ENCODE measurements at regions not wholly inside any gene's neighbourhood (a gene's known extent, or its start where the extent isn't known, plus 50 kb on each side); places are given as distances from the start of the nearest gene placed in this dataset.

DNA sequence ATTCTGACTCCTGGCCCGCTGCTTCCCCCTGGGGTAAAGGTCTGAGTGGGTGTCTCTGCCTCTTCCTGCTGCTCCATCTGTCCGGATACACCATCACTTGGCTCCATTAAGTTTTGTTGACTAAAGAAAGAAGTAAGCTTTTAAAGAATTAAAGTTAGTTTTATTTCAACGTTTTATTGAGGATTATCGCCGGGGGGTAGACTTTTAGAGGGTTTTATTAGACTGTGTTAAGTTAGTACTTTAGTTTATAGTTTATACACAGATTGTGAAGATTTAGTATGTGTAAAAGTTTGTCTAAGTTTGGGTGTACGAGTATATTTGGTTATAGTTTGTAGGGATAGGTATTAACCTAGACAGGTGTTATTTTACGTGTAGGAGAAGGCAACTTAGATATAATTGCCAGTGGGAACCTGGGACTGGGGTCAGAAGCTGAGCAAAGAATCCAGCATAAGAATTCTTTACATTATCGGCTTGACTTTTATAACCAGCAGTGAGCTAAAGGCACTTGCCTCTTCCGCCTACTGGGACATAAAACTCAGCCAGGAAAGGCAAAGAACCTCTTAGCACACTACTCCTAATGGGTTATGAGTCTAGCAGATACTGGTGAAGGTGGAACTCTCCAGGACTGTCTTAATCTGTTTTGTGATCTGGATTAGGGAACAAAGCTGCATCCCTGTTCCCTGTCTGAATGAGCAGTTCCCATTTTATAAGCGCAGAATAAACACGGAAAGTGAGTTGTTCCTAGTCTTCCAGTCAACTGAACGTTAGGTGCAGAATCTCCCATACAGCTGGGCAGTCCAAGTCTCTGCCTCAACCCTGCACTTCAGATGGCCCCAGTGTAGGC, 131.3 kb downstream of the FAM43A start:
- intact Hi-C loops (cut with DNase I): loop anchor here (10.0 kb wide), 1 partner anchor 58 kb away; no protein-coding TSS in a partner anchor
- Histone ChIP-seq H3K27ac (no peak overlapping the region), H3K27me3 (no peaks in the 10 kb centered on the region), H3K4me1 (no peaks in the 10 kb centered on the region), H3K36me3 (no peaks in the 10 kb centered on the region), H3K4me3 (replicated peaks in 1 of 3) (no peak overlapping the region), H3K9me3 (no peaks in the 10 kb centered on the region)
- 91 to 94% methylated on average over 12 of the region's 12 CpGs for WGBS, 2 donors
- TF ChIP-seq POLR2A (IDR thresholded peaks at IDR 0.05) (no peak), CTCF (IDR thresholded peaks at IDR 0.05) (no peak)
- no peak for DNase-seq

DNA sequence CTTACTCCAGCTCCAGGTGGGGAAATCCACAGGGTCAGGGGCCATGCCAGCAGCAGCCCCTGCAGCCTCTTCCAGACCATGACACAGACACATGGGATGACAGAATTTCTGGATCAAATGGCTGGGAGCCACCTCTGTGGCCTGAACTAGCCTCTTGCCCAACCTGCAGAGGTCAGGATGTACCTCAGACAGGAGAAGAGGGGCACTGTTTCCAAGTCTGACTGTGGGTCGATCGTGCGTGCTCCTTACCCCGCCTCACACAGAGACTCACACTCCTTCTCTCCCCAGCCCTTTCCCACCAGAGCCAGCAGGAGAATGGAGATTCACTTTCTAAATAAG, 131.9 kb downstream of the FAM43A start:
- intact Hi-C loops (cut with DNase I): loop anchor here (10.0 kb wide), 1 partner anchor 57 kb away; no protein-coding TSS in a partner anchor
- Histone ChIP-seq H3K36me3 (no peaks in the 10 kb centered on the region), H3K9me3 (no peaks in the 10 kb centered on the region), H3K4me1 (no peaks in the 10 kb centered on the region), H3K27ac (no peak overlapping the region), H3K4me3 (replicated peaks in 1 of 3) (no peak overlapping the region), H3K27me3 (no peaks in the 10 kb centered on the region)
- DNase-seq: no peak
- 62 to 71% methylated on average over 4 of the region's 4 CpGs for WGBS, 2 donors
- TF ChIP-seq CTCF (IDR thresholded peaks at IDR 0.05) (no peak), POLR2A (IDR thresholded peaks at IDR 0.05) (no peak)

DNA sequence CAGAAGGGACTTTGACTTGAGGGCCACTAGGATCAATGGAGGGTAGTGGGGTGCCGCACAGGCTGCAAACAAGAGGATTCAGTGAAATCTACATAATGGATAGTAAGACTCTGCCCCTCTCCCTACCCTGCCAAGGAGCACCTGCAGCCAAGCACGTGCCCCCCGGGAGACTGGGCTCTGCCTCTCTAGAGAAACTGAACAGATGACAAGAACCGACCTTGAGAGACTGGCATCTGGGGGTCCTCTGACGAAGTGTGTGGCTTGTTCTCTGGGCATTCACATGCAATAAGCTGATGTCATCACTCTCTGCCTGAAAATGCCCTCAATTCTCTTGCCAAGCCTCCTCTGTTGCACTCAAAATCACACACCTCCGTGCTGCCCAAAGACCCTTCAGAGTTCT, 132.3 kb downstream of the FAM43A start:
- 41 to 65% methylated on average over 5 to 6 of the region's 6 CpGs for WGBS, 2 donors
- DNase-seq: peak in 1 of 2 donors; percentile 10
- Histone ChIP-seq H3K36me3 (no peaks in the 10 kb centered on the region), H3K27ac (no peak overlapping the region), H3K4me1 (no peaks in the 10 kb centered on the region), H3K27me3 (no peaks in the 10 kb centered on the region), H3K9me3 (no peaks in the 10 kb centered on the region), H3K4me3 (replicated peaks in 1 of 3) (no peak overlapping the region)
- TF ChIP-seq CTCF (IDR thresholded peaks at IDR 0.05) (no peak), POLR2A (IDR thresholded peaks at IDR 0.05) (no peak)
- intact Hi-C loops (cut with DNase I): loop anchor here (10.0 kb wide), 1 partner anchor 57 kb away; no protein-coding TSS in a partner anchor

DNA sequence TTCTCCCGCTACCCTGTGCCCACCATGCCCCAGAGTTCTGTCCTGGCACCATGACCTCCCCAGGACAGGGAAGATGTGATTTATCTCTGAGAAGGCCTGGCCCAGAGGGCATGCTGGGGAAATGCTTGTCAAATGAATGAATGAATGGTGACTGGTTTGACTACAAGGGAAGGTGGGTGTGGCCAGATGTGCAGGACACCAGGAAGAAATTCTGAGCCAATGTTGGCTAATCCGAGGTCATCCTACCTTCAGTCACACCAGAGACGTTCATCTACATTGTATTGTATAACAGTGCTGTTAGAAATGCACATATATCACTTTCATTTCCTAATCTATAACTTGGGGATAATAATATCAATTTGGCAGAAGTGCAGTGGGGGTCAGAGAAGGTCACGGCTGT, 138.4 kb downstream of the FAM43A start:
- H3K9me3 ChIP-seq: no peaks in the 10 kb centered on the region
- intact Hi-C loops (cut with DNase I): no loop called here
- DNase-seq: no peak
- H3K36me3 ChIP-seq: no peaks in the 10 kb centered on the region
- no peaks in the 10 kb centered on the region for H3K4me1 ChIP-seq
- WGBS, 2 donors: 71 to 83% methylated on average over 4 of the region's 4 CpGs
- no peak for TF ChIP-seq POLR2A (IDR thresholded peaks at IDR 0.05)
- no peak for TF ChIP-seq CTCF (IDR thresholded peaks at IDR 0.05)
- H3K27me3 ChIP-seq: no peaks in the 10 kb centered on the region
- H3K27ac ChIP-seq: no peak overlapping the region
- H3K4me3 ChIP-seq (replicated peaks in 1 of 3): no peak overlapping the region

GRCh38 chr3:194824701-194825111, 139.0 kb downstream of the FAM43A start:
- intact Hi-C loops (cut with DNase I): no loop called here
- Histone ChIP-seq H3K27me3 (no peaks in the 10 kb centered on the region), H3K36me3 (no peaks in the 10 kb centered on the region), H3K27ac (no peak overlapping the region), H3K9me3 (no peaks in the 10 kb centered on the region), H3K4me1 (no peaks in the 10 kb centered on the region), H3K4me3 (replicated peaks in 1 of 3) (no peak overlapping the region)
- no peak for TF ChIP-seq POLR2A (IDR thresholded peaks at IDR 0.05)
- TF ChIP-seq CTCF (IDR thresholded peaks at IDR 0.05): no peak
- DNase-seq: no peak
- WGBS, 2 donors: 80 to 91% methylated on average over 10 to 15 of the region's 15 CpGs

Measured in thyroid gland (tissue), 4 donors.